GM18867 (cell line): ENCODE measurements at regions not wholly inside any gene's neighbourhood (a gene's known extent, or its start where the extent isn't known, plus 50 kb on each side); places are given as distances from the start of the nearest gene placed in this dataset.

Experiments
- ATAC-seq: cut with Tn5 transposase; IDR thresholded peaks from one replicate; pipeline ENCODE4 v1.9.1; 2021; ENCODE audit warnings: mild to moderate bottlenecking, moderate library complexity; ENCODE audit not compliant: unreplicated experiment

GRCh38 chr15:92565351-92566125, 90.0 kb downstream of the FAM174B start:
- ATAC-seq, result no peak

- no peak for ATAC-seq
These were observed 93.8 kb downstream of the FAM174B start for GRCh38 chr15:92561754-92562153.

GRCh38 chr15:92553317-92553716, 102.3 kb downstream of the FAM174B start:
- ATAC-seq, result no peak

GRCh38 chr15:92545996-92546395, 109.6 kb downstream of the FAM174B start:
- no peak for ATAC-seq

GRCh38 chr15:92541291-92542200, 114.0 kb downstream of the FAM174B start:
- ATAC-seq, result no peak

GRCh38 chr15:92538115-92538514, 117.5 kb downstream of the FAM174B start:
- no peak for ATAC-seq

GRCh38 chr15:92533298-92533697, 122.3 kb downstream of the FAM174B start:
- ATAC-seq, result no peak

- ATAC-seq, result no peak
These were observed 124.2 kb downstream of the FAM174B start for GRCh38 chr15:92531406-92531805.

GRCh38 chr15:92528736-92529135, 126.8 kb downstream of the FAM174B start:
- no peak for ATAC-seq

- no peak for ATAC-seq
These were observed 128.4 kb downstream of the FAM174B start for GRCh38 chr15:92527197-92527596.

- ATAC-seq, result no peak
These were observed 129.8 kb downstream of the FAM174B start for GRCh38 chr15:92525758-92526245.

GRCh38 chr15:92524874-92525565, 130.6 kb downstream of the FAM174B start:
- ATAC-seq, result no peak

GRCh38 chr15:92524161-92524560, 130.5 kb downstream of the ST8SIA2 start:
- ATAC-seq, result no peak

- ATAC-seq, result no peak
These were observed 129.5 kb downstream of the ST8SIA2 start for GRCh38 chr15:92523176-92523575.

GRCh38 chr15:92521624-92522008, 127.9 kb downstream of the ST8SIA2 start:
- peak; percentile 92 for ATAC-seq

GRCh38 chr15:92520914-92521623, 127.4 kb downstream of the ST8SIA2 start:
- ATAC-seq, result peak; percentile 17

- no peak for ATAC-seq
These were observed 126.0 kb downstream of the ST8SIA2 start for GRCh38 chr15:92519709-92520108.
